CD4-positive, alpha-beta T cell treated with Interleukin-21 for 1 hour (primary cell): ENCODE measurements at regions not wholly inside any gene's neighbourhood (a gene's known extent, or its start where the extent isn't known, plus 50 kb on each side); places are given as distances from the start of the nearest gene placed in this dataset.

Experiments used
- DNase-seq: peaks from one replicate; pipeline ENCODE4 v3.0.0-alpha.2; 2020

GRCh38 chr6:159325476-159325875, 156.3 kb downstream of the FNDC1 start:
- no peak for DNase-seq

GRCh38 chr6:159324596-159324995, 155.4 kb downstream of the FNDC1 start:
- no peak for DNase-seq
